ENCODE measurements at regions not wholly inside any gene's neighbourhood (a gene's known extent, or its start where the extent isn't known, plus 50 kb on each side); places are given as distances from the start of the nearest gene placed in this dataset.

- TF ChIP-seq GATA2 (IDR thresholded peaks at IDR 0.05; ENCODE audit: low read depth, low read length) (no peak), GATA3 (IDR thresholded peaks at IDR 0.05; ENCODE audit: low read depth, low read length) (no peak)
Observed at GRCh38 chr1:68969441-68969840, 472.6 kb upstream of the DEPDC1 start.

GRCh38 chr1:68970571-68970970, 473.7 kb upstream of the DEPDC1 start:
- TF ChIP-seq GATA2 (IDR thresholded peaks at IDR 0.05; ENCODE audit: low read depth, low read length): no peak
- TF ChIP-seq GATA3 (IDR thresholded peaks at IDR 0.05; ENCODE audit: low read depth, low read length): no peak

GRCh38 chr1:68973459-68974244, 476.8 kb upstream of the DEPDC1 start:
- TF ChIP-seq GATA2 (IDR thresholded peaks at IDR 0.05; ENCODE audit: low read depth, low read length) (no peak), GATA3 (IDR thresholded peaks at IDR 0.05; ENCODE audit: low read depth, low read length) (no peak)

- no peak for TF ChIP-seq GATA3 (IDR thresholded peaks at IDR 0.05; ENCODE audit: low read depth, low read length)
- no peak for TF ChIP-seq GATA2 (IDR thresholded peaks at IDR 0.05; ENCODE audit: low read depth, low read length)
Observed at GRCh38 chr1:68974447-68974846, 477.6 kb upstream of the DEPDC1 start.

GRCh38 chr1:68975212-68975933, 478.5 kb upstream of the DEPDC1 start:
- TF ChIP-seq GATA3 (IDR thresholded peaks at IDR 0.05; ENCODE audit: low read depth, low read length) (peak; percentile 18; the same call in 1 of the 2 replicates), GATA2 (IDR thresholded peaks at IDR 0.05; ENCODE audit: low read depth, low read length) (peak; percentile 63; the same call in 1 of the 2 replicates)

GRCh38 chr1:68976916-68977610, 480.2 kb upstream of the DEPDC1 start:
- TF ChIP-seq GATA3 (IDR thresholded peaks at IDR 0.05; ENCODE audit: low read depth, low read length): no peak
- TF ChIP-seq GATA2 (IDR thresholded peaks at IDR 0.05; ENCODE audit: low read depth, low read length): no peak

- TF ChIP-seq GATA3 (IDR thresholded peaks at IDR 0.05; ENCODE audit: low read depth, low read length) (no peak), GATA2 (IDR thresholded peaks at IDR 0.05; ENCODE audit: low read depth, low read length) (no peak)
Observed at GRCh38 chr1:68979891-68980290, 483.0 kb upstream of the DEPDC1 start.

- TF ChIP-seq GATA2 (IDR thresholded peaks at IDR 0.05; ENCODE audit: low read depth, low read length) (no peak), GATA3 (IDR thresholded peaks at IDR 0.05; ENCODE audit: low read depth, low read length) (no peak)
Observed at GRCh38 chr1:68984289-68984688, 487.4 kb upstream of the DEPDC1 start.

GRCh38 chr1:68994096-68994495, 497.2 kb upstream of the DEPDC1 start:
- TF ChIP-seq GATA2 (IDR thresholded peaks at IDR 0.05; ENCODE audit: low read depth, low read length): no peak
- no peak for TF ChIP-seq GATA3 (IDR thresholded peaks at IDR 0.05; ENCODE audit: low read depth, low read length)

- TF ChIP-seq GATA2 (IDR thresholded peaks at IDR 0.05; ENCODE audit: low read depth, low read length) (no peak), GATA3 (IDR thresholded peaks at IDR 0.05; ENCODE audit: low read depth, low read length) (no peak)
Observed at GRCh38 chr1:69016468-69016867, 519.6 kb upstream of the DEPDC1 start.

- TF ChIP-seq GATA3 (IDR thresholded peaks at IDR 0.05; ENCODE audit: low read depth, low read length) (no peak), GATA2 (IDR thresholded peaks at IDR 0.05; ENCODE audit: low read depth, low read length) (no peak)
Observed at GRCh38 chr1:69029649-69030048, 532.8 kb upstream of the DEPDC1 start.

- no peak for TF ChIP-seq GATA3 (IDR thresholded peaks at IDR 0.05; ENCODE audit: low read depth, low read length)
- no peak for TF ChIP-seq GATA2 (IDR thresholded peaks at IDR 0.05; ENCODE audit: low read depth, low read length)
Observed at GRCh38 chr1:69038379-69038778, 529.3 kb upstream of the LRRC7 start.

- TF ChIP-seq GATA3 (IDR thresholded peaks at IDR 0.05; ENCODE audit: low read depth, low read length) (no peak), GATA2 (IDR thresholded peaks at IDR 0.05; ENCODE audit: low read depth, low read length) (no peak)
Observed at GRCh38 chr1:69045572-69045971, 522.1 kb upstream of the LRRC7 start.

GRCh38 chr1:69055194-69055593, 512.5 kb upstream of the LRRC7 start:
- no peak for TF ChIP-seq GATA3 (IDR thresholded peaks at IDR 0.05; ENCODE audit: low read depth, low read length)
- no peak for TF ChIP-seq GATA2 (IDR thresholded peaks at IDR 0.05; ENCODE audit: low read depth, low read length)
